ENCODE measurements at regions not wholly inside any gene's neighbourhood (a gene's known extent, or its start where the extent isn't known, plus 50 kb on each side); places are given as distances from the start of the nearest gene placed in this dataset.

- Histone ChIP-seq H3K27ac (no peak overlapping the region), H3K36me3 (no peaks in the 10 kb centered on the region), H3K4me3 (no peak overlapping the region), H3K9me3 (no peaks in the 10 kb centered on the region), H3K27me3 (peaks cover 4% of the 10 kb centered on the region), H3K4me1 (peaks cover 13% of the 10 kb centered on the region)
- no peak for ATAC-seq
- intact Hi-C loops (cut with DNase I): no loop called here
- no peak for TF ChIP-seq CTCF (IDR thresholded peaks at IDR 0.05)
- DNase-seq: no peak
These were observed 107.1 kb upstream of the FAM20C start for GRCh38 chr7:85074-85882.

- Histone ChIP-seq H3K4me1 (peaks cover 13% of the 10 kb centered on the region), H3K9me3 (no peaks in the 10 kb centered on the region), H3K27ac (no peak overlapping the region), H3K36me3 (no peaks in the 10 kb centered on the region), H3K27me3 (peaks cover 4% of the 10 kb centered on the region), H3K4me3 (no peak overlapping the region)
- ATAC-seq (no peak), DNase-seq (no peak)
- intact Hi-C loops (cut with DNase I): no loop called here
- TF ChIP-seq CTCF (IDR thresholded peaks at IDR 0.05): no peak
These were observed 106.4 kb upstream of the FAM20C start for GRCh38 chr7:85883-86515.

GRCh38 chr7:86629-87028 is 105.7 kb upstream of the FAM20C start:
- TF ChIP-seq CTCF (IDR thresholded peaks at IDR 0.05): no peak
- H3K36me3 ChIP-seq: no peaks in the 10 kb centered on the region
- no peaks in the 10 kb centered on the region for H3K27me3 ChIP-seq
- no peak overlapping the region for H3K27ac ChIP-seq
- no peak for ATAC-seq
- intact Hi-C loops (cut with DNase I): no loop called here
- H3K4me1 ChIP-seq: peaks cover 13% of the 10 kb centered on the region
- no peaks in the 10 kb centered on the region for H3K9me3 ChIP-seq
- DNase-seq: no peak
- no peak overlapping the region for H3K4me3 ChIP-seq

GRCh38 chr7:87047-87446 is 105.3 kb upstream of the FAM20C start:
- no peak overlapping the region for H3K4me3 ChIP-seq
- DNase-seq: no peak
- H3K4me1 ChIP-seq: peaks cover 13% of the 10 kb centered on the region
- H3K27ac ChIP-seq: no peak overlapping the region
- ATAC-seq: no peak
- no peaks in the 10 kb centered on the region for H3K27me3 ChIP-seq
- intact Hi-C loops (cut with DNase I): no loop called here
- TF ChIP-seq CTCF (IDR thresholded peaks at IDR 0.05): no peak
- H3K36me3 ChIP-seq: no peaks in the 10 kb centered on the region
- H3K9me3 ChIP-seq: no peaks in the 10 kb centered on the region

GRCh38 chr7:87671-88070 is 104.7 kb upstream of the FAM20C start:
- no peak for DNase-seq

More at GRCh38 chr7:87671-88070, 104.7 kb upstream of the FAM20C start:
- no peaks in the 10 kb centered on the region for H3K27me3 ChIP-seq
- ATAC-seq: no peak
- no peaks in the 10 kb centered on the region for H3K36me3 ChIP-seq
- H3K4me1 ChIP-seq: peaks cover 13% of the 10 kb centered on the region
- TF ChIP-seq CTCF (IDR thresholded peaks at IDR 0.05): no peak
- H3K27ac ChIP-seq: no peak overlapping the region
- intact Hi-C loops (cut with DNase I): no loop called here
- H3K4me3 ChIP-seq: no peak overlapping the region
- no peaks in the 10 kb centered on the region for H3K9me3 ChIP-seq
